ENCODE measurements at regions not wholly inside any gene's neighbourhood (a gene's known extent, or its start where the extent isn't known, plus 50 kb on each side); places are given as distances from the start of the nearest gene placed in this dataset.

DNA sequence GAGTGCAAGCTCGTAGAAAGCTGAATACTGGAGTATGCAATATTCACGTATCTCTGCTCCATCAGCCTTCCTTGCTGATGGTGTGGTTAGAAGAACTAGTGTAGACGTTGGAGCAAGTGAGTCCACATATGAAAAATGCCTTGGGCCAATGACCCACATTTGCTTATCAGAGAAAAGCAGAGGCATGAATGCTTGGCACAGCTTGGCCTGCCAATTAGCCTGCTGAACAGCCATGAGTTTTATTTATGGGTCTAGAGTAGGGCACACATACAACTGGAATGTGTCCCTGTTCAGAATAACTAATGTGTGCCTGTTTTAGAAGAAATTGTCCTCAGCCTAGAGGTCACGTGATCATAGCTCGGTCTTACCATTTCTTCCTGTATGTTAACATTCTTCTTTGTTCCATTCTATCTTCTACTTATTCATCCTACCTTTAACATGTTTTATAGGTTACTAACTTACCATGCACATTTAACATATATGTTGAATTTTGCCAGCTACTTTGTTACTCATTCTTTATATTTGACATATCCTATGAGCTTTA is 432.7 kb upstream of the AADAT start:
- H3K36me3 ChIP-seq (ENCODE audit: control insufficient read depth in 2 of 2, extremely low read depth in 1 of 2, insufficient read depth in 1 of 2, low read length in 1 of 2) = no peaks in the 10 kb centered on the region
- H3K27ac Mint-ChIP-seq = no peak overlapping the region
- POLR2A ChIA-PET = no interaction called here
- CTCF ChIA-PET = no interaction called here
- H3K4me1 ChIP-seq (ENCODE audit: control insufficient read depth in 1 of 2, extremely low read depth in 1 of 2, insufficient read depth in 2 of 2, low read length in 2 of 2) = no peaks in the 10 kb centered on the region
- no peaks in the 10 kb centered on the region for H3K9me3 ChIP-seq
- ATAC-seq (replicated peaks in 1 of 4) = no peak
- no peak for DNase-seq
- H3K27ac ChIP-seq (ENCODE audit: low read length) = no peak overlapping the region
- H3K4me3 Mint-ChIP-seq = no peak overlapping the region
- H3K27me3 Mint-ChIP-seq = no peaks in the 10 kb centered on the region
- 83% methylated on average over 2 of the region's 5 CpGs for WGBS (ENCODE audit: insufficient coverage)
- no peaks in the 10 kb centered on the region for H3K36me3 Mint-ChIP-seq
- no peaks in the 10 kb centered on the region for H3K27me3 ChIP-seq (replicated peaks in 1 of 2; ENCODE audit: control insufficient read depth in 2 of 2, extremely low read depth in 1 of 2, insufficient read depth in 2 of 2, low read length in 1 of 2)
- H3K4me1 Mint-ChIP-seq = no peaks in the 10 kb centered on the region
- H3K4me3 ChIP-seq (ENCODE audit: control insufficient read depth in 1 of 2, extremely low read depth in 1 of 2, low read length in 1 of 2) = no peak overlapping the region
- peaks cover 0 to 11% (median 9%) of the 10 kb centered on the region in 3 donors for H3K9me3 Mint-ChIP-seq

- Mint-ChIP-seq H3K36me3 (no peaks in the 10 kb centered on the region), H3K4me3 (peak overlapping the region in 1 of 3 donors; percentile 57), H3K27ac (no peak overlapping the region), H3K9me3 (peaks cover 0 to 7% (median 5%) of the 10 kb centered on the region in 3 donors), H3K27me3 (no peaks in the 10 kb centered on the region), H3K4me1 (no peaks in the 10 kb centered on the region)
- Histone ChIP-seq H3K27me3 (replicated peaks in 1 of 2; ENCODE audit: control insufficient read depth in 2 of 2, extremely low read depth in 1 of 2, insufficient read depth in 2 of 2, low read length in 1 of 2) (no peaks in the 10 kb centered on the region), H3K9me3 (no peaks in the 10 kb centered on the region), H3K36me3 (ENCODE audit: control insufficient read depth in 2 of 2, extremely low read depth in 1 of 2, insufficient read depth in 1 of 2, low read length in 1 of 2) (no peaks in the 10 kb centered on the region), H3K4me1 (ENCODE audit: control insufficient read depth in 1 of 2, extremely low read depth in 1 of 2, insufficient read depth in 2 of 2, low read length in 2 of 2) (no peaks in the 10 kb centered on the region), H3K27ac (ENCODE audit: low read length) (no peak overlapping the region), H3K4me3 (ENCODE audit: control insufficient read depth in 1 of 2, extremely low read depth in 1 of 2, low read length in 1 of 2) (no peak overlapping the region)
- POLR2A ChIA-PET = no interaction called here
- ATAC-seq (replicated peaks in 1 of 4) (no peak), DNase-seq (no peak)
- CTCF ChIA-PET = no interaction called here
- WGBS (ENCODE audit: insufficient coverage) = no CpG with 5 or more reads among the region's 1 CpG
Measured at GRCh38 chr4:170497689-170498088, 407.9 kb upstream of the AADAT start.

DNA sequence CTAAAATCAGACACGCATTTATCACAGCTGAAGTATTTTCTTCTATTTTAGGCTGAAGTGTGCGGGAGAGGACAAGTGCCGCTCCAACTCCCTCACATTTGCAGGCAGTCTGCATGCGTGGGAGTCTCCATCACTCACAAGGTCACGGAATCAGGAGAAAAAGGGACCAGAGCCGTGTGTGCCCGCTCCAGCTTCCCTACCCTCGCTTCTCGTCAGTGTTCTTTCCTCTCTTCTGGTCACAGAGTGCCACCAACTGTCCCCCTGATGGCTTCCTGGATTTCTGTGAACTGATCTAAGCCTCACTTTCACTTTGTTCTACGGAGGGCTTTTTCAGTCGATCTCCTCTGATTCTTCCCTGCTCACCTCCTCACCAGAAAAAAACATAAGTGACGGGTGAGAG is 407.4 kb upstream of the AADAT start:
- H3K9me3 Mint-ChIP-seq = peaks cover 0 to 7% (median 5%) of the 10 kb centered on the region in 3 donors
- Histone ChIP-seq H3K27ac (ENCODE audit: low read length) (no peak overlapping the region), H3K9me3 (no peaks in the 10 kb centered on the region), H3K36me3 (ENCODE audit: control insufficient read depth in 2 of 2, extremely low read depth in 1 of 2, insufficient read depth in 1 of 2, low read length in 1 of 2) (no peaks in the 10 kb centered on the region), H3K27me3 (replicated peaks in 1 of 2; ENCODE audit: control insufficient read depth in 2 of 2, extremely low read depth in 1 of 2, insufficient read depth in 2 of 2, low read length in 1 of 2) (no peaks in the 10 kb centered on the region), H3K4me3 (ENCODE audit: control insufficient read depth in 1 of 2, extremely low read depth in 1 of 2, low read length in 1 of 2) (peak overlapping the region in 1 of 2 donors; percentile 2), H3K4me1 (ENCODE audit: control insufficient read depth in 1 of 2, extremely low read depth in 1 of 2, insufficient read depth in 2 of 2, low read length in 2 of 2) (no peaks in the 10 kb centered on the region)
- DNase-seq (no peak), ATAC-seq (replicated peaks in 1 of 4) (no peak)
- H3K27me3 Mint-ChIP-seq = no peaks in the 10 kb centered on the region
- 71% methylated on average over 6 of the region's 12 CpGs for WGBS (ENCODE audit: insufficient coverage)
- no peak overlapping the region for H3K27ac Mint-ChIP-seq
- ChIA-PET CTCF (no interaction called here), POLR2A (no interaction called here)
- H3K36me3 Mint-ChIP-seq = no peaks in the 10 kb centered on the region
- peak overlapping the region in 2 of 3 donors; percentile 17 to 57 for H3K4me3 Mint-ChIP-seq
- H3K4me1 Mint-ChIP-seq = no peaks in the 10 kb centered on the region

DNA sequence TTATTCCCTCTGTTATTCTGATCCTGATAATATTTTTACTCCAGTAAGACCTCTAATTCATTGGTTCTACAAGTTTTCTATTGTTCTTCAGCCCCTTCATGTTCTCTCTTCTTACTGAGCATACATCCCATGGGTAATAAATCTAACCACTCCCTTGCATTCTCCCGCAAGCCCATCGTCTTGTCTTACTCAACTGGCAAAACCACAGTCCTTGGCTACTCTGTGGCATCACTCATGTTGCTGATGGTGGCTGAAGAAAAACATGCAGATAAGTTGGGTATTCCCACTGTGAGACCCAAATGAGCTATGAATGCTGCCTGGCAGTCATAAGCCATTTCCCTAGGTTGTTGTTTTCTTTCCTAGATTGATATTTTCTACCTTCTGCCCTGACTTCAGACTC is 402.2 kb upstream of the AADAT start:
- peaks cover 2 to 11% (median 7%) of the 10 kb centered on the region in 3 donors for H3K9me3 Mint-ChIP-seq

GRCh38 chr4:170476351-170476750 is 386.6 kb upstream of the AADAT start:
- Histone ChIP-seq H3K27ac (ENCODE audit: low read length) (no peak overlapping the region), H3K27me3 (replicated peaks in 1 of 2; ENCODE audit: control insufficient read depth in 2 of 2, extremely low read depth in 1 of 2, insufficient read depth in 2 of 2, low read length in 1 of 2) (no peaks in the 10 kb centered on the region), H3K36me3 (ENCODE audit: control insufficient read depth in 2 of 2, extremely low read depth in 1 of 2, insufficient read depth in 1 of 2, low read length in 1 of 2) (no peaks in the 10 kb centered on the region), H3K9me3 (no peaks in the 10 kb centered on the region), H3K4me1 (ENCODE audit: control insufficient read depth in 1 of 2, extremely low read depth in 1 of 2, insufficient read depth in 2 of 2, low read length in 2 of 2) (no peaks in the 10 kb centered on the region), H3K4me3 (ENCODE audit: control insufficient read depth in 1 of 2, extremely low read depth in 1 of 2, low read length in 1 of 2) (no peak overlapping the region)
- Mint-ChIP-seq H3K27ac (no peak overlapping the region), H3K4me1 (no peaks in the 10 kb centered on the region), H3K27me3 (no peaks in the 10 kb centered on the region), H3K9me3 (peaks cover 0 to 6% (median 5%) of the 10 kb centered on the region in 3 donors), H3K4me3 (no peak overlapping the region), H3K36me3 (no peaks in the 10 kb centered on the region)
- CTCF ChIA-PET = interaction anchor here in 1 of 2 donors (0.7 kb wide), 1 partner anchor 1550 kb away, joined by 7 read pairs; no protein-coding TSS in a partner anchor
- POLR2A ChIA-PET = no interaction called here
- WGBS (ENCODE audit: insufficient coverage) = 71% methylated on average over 2 of the region's 2 CpGs
- no peak for ATAC-seq (replicated peaks in 1 of 4)
- no peak for DNase-seq

More for the DNA sequence above, 402.2 kb upstream of the AADAT start:
- Mint-ChIP-seq H3K36me3 (no peaks in the 10 kb centered on the region), H3K27me3 (no peaks in the 10 kb centered on the region), H3K4me3 (no peak overlapping the region), H3K27ac (no peak overlapping the region), H3K4me1 (no peaks in the 10 kb centered on the region)
- Histone ChIP-seq H3K27me3 (replicated peaks in 1 of 2; ENCODE audit: control insufficient read depth in 2 of 2, extremely low read depth in 1 of 2, insufficient read depth in 2 of 2, low read length in 1 of 2) (no peaks in the 10 kb centered on the region), H3K4me3 (ENCODE audit: control insufficient read depth in 1 of 2, extremely low read depth in 1 of 2, low read length in 1 of 2) (no peak overlapping the region), H3K9me3 (no peaks in the 10 kb centered on the region), H3K36me3 (ENCODE audit: control insufficient read depth in 2 of 2, extremely low read depth in 1 of 2, insufficient read depth in 1 of 2, low read length in 1 of 2) (no peaks in the 10 kb centered on the region), H3K27ac (ENCODE audit: low read length) (no peak overlapping the region), H3K4me1 (ENCODE audit: control insufficient read depth in 1 of 2, extremely low read depth in 1 of 2, insufficient read depth in 2 of 2, low read length in 2 of 2) (no peaks in the 10 kb centered on the region)
- ATAC-seq (replicated peaks in 1 of 4) = no peak
- ChIA-PET CTCF (no interaction called here), POLR2A (no interaction called here)
- no peak for DNase-seq
- no CpG with 5 or more reads among the region's 2 CpGs for WGBS (ENCODE audit: insufficient coverage)

DNA sequence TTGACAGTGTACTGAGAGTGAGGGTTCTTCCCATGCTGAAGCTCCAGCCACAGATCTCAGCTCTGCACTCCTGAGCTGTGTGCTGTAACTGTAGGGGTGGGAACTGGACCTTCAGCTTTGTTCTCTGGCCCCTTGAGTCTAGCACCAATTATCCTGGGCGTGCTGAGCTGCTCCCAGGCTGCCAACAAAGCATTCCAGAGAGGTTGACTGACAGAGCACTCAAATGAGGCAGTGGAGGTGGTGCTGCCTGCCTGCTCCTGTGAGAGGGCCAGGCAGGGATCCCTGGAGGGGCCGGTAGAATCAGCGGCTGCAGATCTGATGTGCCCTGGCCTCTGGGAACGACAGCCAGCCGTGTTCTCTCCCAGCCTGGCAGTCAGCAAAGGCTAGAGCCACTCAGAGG is 375.7 kb upstream of the AADAT start:
- H3K9me3 ChIP-seq = no peaks in the 10 kb centered on the region
- H3K27ac Mint-ChIP-seq = no peak overlapping the region
- DNase-seq = no peak
- H3K36me3 Mint-ChIP-seq = no peaks in the 10 kb centered on the region
- H3K4me3 Mint-ChIP-seq = no peak overlapping the region
- H3K9me3 Mint-ChIP-seq = peaks cover 8 to 13% (median 10%) of the 10 kb centered on the region in 3 donors
- ATAC-seq (replicated peaks in 1 of 4) = no peak
- H3K27ac ChIP-seq (ENCODE audit: low read length) = no peak overlapping the region
- H3K36me3 ChIP-seq (ENCODE audit: control insufficient read depth in 2 of 2, extremely low read depth in 1 of 2, insufficient read depth in 1 of 2, low read length in 1 of 2) = no peaks in the 10 kb centered on the region
- ChIA-PET POLR2A (no interaction called here), CTCF (no interaction called here)
- H3K4me1 ChIP-seq (ENCODE audit: control insufficient read depth in 1 of 2, extremely low read depth in 1 of 2, insufficient read depth in 2 of 2, low read length in 2 of 2) = no peaks in the 10 kb centered on the region
- H3K27me3 ChIP-seq (replicated peaks in 1 of 2; ENCODE audit: control insufficient read depth in 2 of 2, extremely low read depth in 1 of 2, insufficient read depth in 2 of 2, low read length in 1 of 2) = no peaks in the 10 kb centered on the region
- H3K4me3 ChIP-seq (ENCODE audit: control insufficient read depth in 1 of 2, extremely low read depth in 1 of 2, low read length in 1 of 2) = no peak overlapping the region
- 67% methylated on average over 5 of the region's 5 CpGs for WGBS (ENCODE audit: insufficient coverage)
- no peaks in the 10 kb centered on the region for H3K4me1 Mint-ChIP-seq
- H3K27me3 Mint-ChIP-seq = no peaks in the 10 kb centered on the region

- ChIA-PET CTCF (no interaction called here), POLR2A (no interaction called here)
- H3K9me3 ChIP-seq = no peaks in the 10 kb centered on the region
- no peak overlapping the region for H3K4me3 ChIP-seq (ENCODE audit: control insufficient read depth in 1 of 2, extremely low read depth in 1 of 2, low read length in 1 of 2)
- no peak overlapping the region for H3K27ac ChIP-seq (ENCODE audit: low read length)
- no peaks in the 10 kb centered on the region for H3K36me3 Mint-ChIP-seq
- no peaks in the 10 kb centered on the region for H3K4me1 ChIP-seq (ENCODE audit: control insufficient read depth in 1 of 2, extremely low read depth in 1 of 2, insufficient read depth in 2 of 2, low read length in 2 of 2)
- H3K27me3 ChIP-seq (replicated peaks in 1 of 2; ENCODE audit: control insufficient read depth in 2 of 2, extremely low read depth in 1 of 2, insufficient read depth in 2 of 2, low read length in 1 of 2) = no peaks in the 10 kb centered on the region
- H3K9me3 Mint-ChIP-seq = peaks cover 6 to 13% (median 8%) of the 10 kb centered on the region in 3 donors
- H3K27me3 Mint-ChIP-seq = no peaks in the 10 kb centered on the region
- DNase-seq = no peak
- WGBS (ENCODE audit: insufficient coverage) = 78% methylated on average over 3 of the region's 5 CpGs
- H3K4me3 Mint-ChIP-seq = no peak overlapping the region
- no peaks in the 10 kb centered on the region for H3K4me1 Mint-ChIP-seq
- ATAC-seq (replicated peaks in 1 of 4) = no peak
- no peaks in the 10 kb centered on the region for H3K36me3 ChIP-seq (ENCODE audit: control insufficient read depth in 2 of 2, extremely low read depth in 1 of 2, insufficient read depth in 1 of 2, low read length in 1 of 2)
- no peak overlapping the region for H3K27ac Mint-ChIP-seq
Measured at GRCh38 chr4:170464614-170465197, 374.9 kb upstream of the AADAT start.

All from T-cell (primary cell).